A673 (cell line): ENCODE measurements at regions not wholly inside any gene's neighbourhood (a gene's known extent, or its start where the extent isn't known, plus 50 kb on each side); places are given as distances from the start of the nearest gene placed in this dataset.

Experiments
- BruUV-seq: library from RNA; stranded (reverse); fragments of 400-500 nt; replicated peaks from 2 replicates; lab custom pipeline; 2021; lab: Mats Ljungman, UMichigan
- CTCF ChIA-PET: fragments of 300-600 bp; sonication (Branson Sonifier 250); formaldehyde crosslinking; loops from one replicate; lab custom pipeline; 2022; ENCODE audit warnings: antibody characterized with exemption; lab: Charles Lee
- POLR2A ChIA-PET: fragments of 300-600 bp; sonication (Branson Sonifier 250); formaldehyde crosslinking; loops from one replicate; lab custom pipeline; 2022; ENCODE audit warnings: antibody characterized with exemption; ENCODE audit not compliant: low non-redundant PET; lab: Charles Lee
- DNase-seq: peaks from one replicate; pipeline ENCODE4 v3.0.0-alpha.2; 2015; ENCODE audit warnings: low spot score
- H3K27ac ChIP-seq: fragments of 200-600 bp; sonication (generic); 2 replicates; pipeline ENCODE4 v1.5.1; 2016; ENCODE audit warnings: mixed run types, low read depth, mild to moderate bottlenecking, mixed read lengths, antibody characterized with exemption, low read length; ENCODE audit not compliant: poor library complexity, severe bottlenecking
- H3K27me3 ChIP-seq: fragments of 200-600 bp; sonication (generic); replicated peaks from 2 replicates; pipeline ENCODE4 v1.6.1; 2017; ENCODE audit warnings: mixed run types, low read depth, mild to moderate bottlenecking, mixed read lengths, antibody characterized with exemption, low read length; ENCODE audit not compliant: insufficient read depth, poor library complexity
- H3K36me3 ChIP-seq: fragments of 200-600 bp; sonication (generic); 2 replicates; pipeline ENCODE4 v1.6.1; 2016; ENCODE audit warnings: mixed run types, mild to moderate bottlenecking, mixed read lengths, antibody characterized with exemption, low read length; ENCODE audit not compliant: insufficient read depth, poor library complexity, severe bottlenecking
- H3K4me1 ChIP-seq: fragments of 200-600 bp; sonication (generic); 2 replicates; pipeline ENCODE4 v1.6.1; 2017; ENCODE audit warnings: mixed run types, mild to moderate bottlenecking, mixed read lengths, antibody characterized with exemption, low read length; ENCODE audit not compliant: insufficient read depth, poor library complexity, severe bottlenecking
- H3K4me3 ChIP-seq: fragments of 200-600 bp; sonication (generic); 2 replicates; pipeline ENCODE4 v1.5.1; 2016; ENCODE audit warnings: low read depth, mixed run types, mild to moderate bottlenecking, mixed read lengths, low read length; ENCODE audit not compliant: poor library complexity, severe bottlenecking
- H3K9me3 ChIP-seq: fragments of 200-600 bp; sonication (generic); 2 replicates; pipeline ENCODE4 v1.6.1; 2016; ENCODE audit warnings: mixed run types, low read depth, mild to moderate bottlenecking, mixed read lengths, antibody characterized with exemption, low read length; ENCODE audit not compliant: poor library complexity, severe bottlenecking
- CTCF ChIP-seq: fragments of 300-800, 200-600 bp; sonication (generic); conservative IDR thresholded peaks from 2 replicates; pipeline ENCODE4 v1.5.1; 2017; ENCODE audit warnings: low read depth, mild to moderate bottlenecking, antibody characterized with exemption, low read length, moderate library complexity, mixed read lengths
- EZH2 ChIP-seq: fragments of 200-600 bp; sonication (generic); IDR thresholded peaks from 2 replicates; pipeline ENCODE4 v1.6.1; 2017; ENCODE audit warnings: borderline replicate concordance, low read depth, mild to moderate bottlenecking, mixed read lengths, antibody characterized with exemption, low read length; ENCODE audit not compliant: poor library complexity, severe bottlenecking
- intact Hi-C: fragments of 100-400 bp; cut with micrococcal nuclease; formaldehyde crosslinking; loops from one replicate; pipeline ENCODE4 v1.10.0; 2022; ENCODE audit not compliant: unreplicated experiment

DNA sequence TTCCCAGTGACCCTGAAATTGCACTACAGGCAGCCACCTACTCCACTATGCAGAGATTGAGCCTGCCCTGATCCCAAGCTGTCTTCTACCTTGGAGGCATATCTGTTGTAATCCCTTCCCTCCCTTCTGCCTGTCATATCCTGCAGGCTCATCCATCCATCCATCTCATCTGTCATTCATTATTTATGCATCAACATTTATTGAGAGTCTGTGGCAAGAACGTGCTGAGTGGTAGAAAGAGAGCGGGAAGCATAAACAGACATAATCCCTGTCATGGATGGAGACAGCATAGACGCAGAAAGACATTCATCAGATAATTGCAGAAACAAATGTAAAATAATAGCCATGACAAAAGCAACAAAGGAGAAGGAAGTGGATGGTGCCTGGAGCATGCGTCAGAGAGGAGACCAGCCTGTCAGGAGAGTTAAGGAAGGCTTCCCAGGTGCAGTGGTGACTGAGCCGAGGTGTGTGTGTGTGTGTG, 89.5 kb upstream of the CALM2 start:
- Histone ChIP-seq H3K9me3 (no peaks in the 10 kb centered on the region), H3K27ac (peak overlapping the region; percentile 43), H3K4me3 (no peak overlapping the region), H3K36me3 (no peaks in the 10 kb centered on the region), H3K4me1 (peaks cover 27% of the 10 kb centered on the region), H3K27me3 (no peaks in the 10 kb centered on the region)
- no TSS peak for BruUV-seq
- CTCF ChIA-PET = no interaction called here
- POLR2A ChIA-PET = no interaction called here
- no peak for TF ChIP-seq EZH2
- no peak for TF ChIP-seq CTCF
- DNase-seq = peak; percentile 88
- intact Hi-C loops = no loop called here

DNA sequence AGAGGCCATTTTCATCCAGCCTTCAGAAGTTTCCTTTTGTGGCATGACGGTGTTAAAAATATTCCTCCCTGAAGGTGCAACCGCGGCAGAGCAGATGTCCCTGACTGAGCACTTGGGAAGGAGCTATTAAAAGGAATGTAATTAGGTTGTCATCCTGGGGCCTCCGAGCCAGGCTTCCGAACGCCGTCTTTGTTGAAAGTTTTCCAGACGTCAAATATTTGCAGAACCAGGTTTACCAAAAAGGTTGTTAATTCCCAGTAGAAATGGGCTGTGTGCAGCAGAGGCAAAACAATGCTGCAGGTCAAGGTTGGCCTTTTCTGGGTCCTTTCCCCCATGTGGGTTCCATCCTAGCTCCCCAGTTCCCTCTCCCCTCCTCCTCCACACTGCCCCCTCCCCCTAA, 88.8 kb upstream of the CALM2 start:
- ChIA-PET POLR2A (no interaction called here), CTCF (no interaction called here)
- no peaks in the 10 kb centered on the region for H3K36me3 ChIP-seq
- no peak for TF ChIP-seq CTCF
- no peak for TF ChIP-seq EZH2
- H3K9me3 ChIP-seq = no peaks in the 10 kb centered on the region
- H3K27me3 ChIP-seq = no peaks in the 10 kb centered on the region
- no peak overlapping the region for H3K4me3 ChIP-seq
- intact Hi-C loops = no loop called here
- H3K4me1 ChIP-seq = peaks cover 27% of the 10 kb centered on the region
- no TSS peak for BruUV-seq
- peak overlapping the region; percentile 41 for H3K27ac ChIP-seq
- no peak for DNase-seq

- no peak for DNase-seq
- Histone ChIP-seq H3K36me3 (no peaks in the 10 kb centered on the region), H3K27ac (no peak overlapping the region), H3K27me3 (no peaks in the 10 kb centered on the region), H3K4me1 (peaks cover 27% of the 10 kb centered on the region), H3K9me3 (no peaks in the 10 kb centered on the region), H3K4me3 (no peak overlapping the region)
- intact Hi-C loops = no loop called here
- ChIA-PET CTCF (no interaction called here), POLR2A (no interaction called here)
- no peak for TF ChIP-seq CTCF
- TF ChIP-seq EZH2 = no peak
- BruUV-seq = no TSS peak
These were observed 88.4 kb upstream of the CALM2 start for GRCh38 chr2:47264686-47265085.
